ENCODE measurements at regions not wholly inside any gene's neighbourhood (a gene's known extent, or its start where the extent isn't known, plus 50 kb on each side); places are given as distances from the start of the nearest gene placed in this dataset.

DNA sequence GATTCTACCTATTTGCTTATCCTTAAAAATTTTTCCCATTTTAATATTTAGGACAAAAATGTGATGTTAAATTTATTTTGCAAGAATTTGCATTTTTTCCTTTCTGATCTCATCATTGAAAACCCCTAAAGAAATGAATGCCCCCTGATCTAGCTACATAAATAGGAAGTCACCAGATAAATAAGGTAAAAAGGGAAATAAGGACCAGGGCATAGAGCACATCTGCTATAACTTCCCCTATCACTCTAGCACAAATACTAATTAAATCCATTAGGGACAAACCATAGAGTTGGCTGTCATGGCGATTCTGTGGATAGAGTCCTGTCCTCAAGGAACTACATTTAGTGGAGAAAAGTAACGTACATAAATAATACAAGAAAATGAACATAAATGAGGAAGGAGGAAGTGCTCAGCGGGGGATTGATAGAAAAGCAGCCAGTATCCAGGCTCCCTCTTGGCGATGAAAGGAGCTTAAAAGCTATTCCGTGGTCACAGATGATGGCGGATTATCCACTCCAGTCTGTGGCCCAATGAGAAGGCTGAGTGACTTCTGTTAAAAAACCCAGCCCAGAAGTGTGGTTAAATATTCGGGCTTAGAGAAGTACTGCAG lies 76.9 kb upstream of the RPL34 start:
- H3K9me3 Mint-ChIP-seq, result peaks cover 21% of the 10 kb centered on the region

DNA sequence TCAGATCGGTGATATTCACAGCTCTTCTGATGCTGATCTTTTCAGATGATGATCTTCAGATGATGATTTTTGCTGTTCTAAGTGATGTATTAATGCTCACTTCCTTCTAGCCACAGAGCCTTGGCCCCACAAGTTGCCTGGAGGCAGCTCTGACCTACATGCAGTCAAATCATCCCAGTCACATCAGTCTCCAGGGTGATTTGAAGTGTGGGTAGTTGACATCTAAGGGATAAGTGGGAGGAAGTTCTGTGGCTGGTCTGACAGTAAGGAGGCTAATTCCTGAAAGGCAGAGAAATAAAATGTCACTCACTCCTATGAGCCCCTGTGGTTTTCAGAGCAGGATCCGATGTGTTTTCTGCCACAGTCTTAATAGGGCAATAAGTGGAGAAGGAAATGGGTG lies 79.8 kb upstream of the RPL34 start:
- no peak overlapping the region for H3K27ac Mint-ChIP-seq
- H3K4me3 Mint-ChIP-seq, result no peak overlapping the region
- TF ChIP-seq, protein P1, sequence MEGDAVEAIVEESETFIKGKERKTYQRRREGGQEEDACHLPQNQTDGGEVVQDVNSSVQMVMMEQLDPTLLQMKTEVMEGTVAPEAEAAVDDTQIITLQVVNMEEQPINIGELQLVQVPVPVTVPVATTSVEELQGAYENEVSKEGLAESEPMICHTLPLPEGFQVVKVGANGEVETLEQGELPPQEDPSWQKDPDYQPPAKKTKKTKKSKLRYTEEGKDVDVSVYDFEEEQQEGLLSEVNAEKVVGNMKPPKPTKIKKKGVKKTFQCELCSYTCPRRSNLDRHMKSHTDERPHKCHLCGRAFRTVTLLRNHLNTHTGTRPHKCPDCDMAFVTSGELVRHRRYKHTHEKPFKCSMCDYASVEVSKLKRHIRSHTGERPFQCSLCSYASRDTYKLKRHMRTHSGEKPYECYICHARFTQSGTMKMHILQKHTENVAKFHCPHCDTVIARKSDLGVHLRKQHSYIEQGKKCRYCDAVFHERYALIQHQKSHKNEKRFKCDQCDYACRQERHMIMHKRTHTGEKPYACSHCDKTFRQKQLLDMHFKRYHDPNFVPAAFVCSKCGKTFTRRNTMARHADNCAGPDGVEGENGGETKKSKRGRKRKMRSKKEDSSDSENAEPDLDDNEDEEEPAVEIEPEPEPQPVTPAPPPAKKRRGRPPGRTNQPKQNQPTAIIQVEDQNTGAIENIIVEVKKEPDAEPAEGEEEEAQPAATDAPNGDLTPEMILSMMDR (IDR thresholded peaks at IDR 0.05; ENCODE audit: unreplicated experiment in 3 of 3), result no peak
- H3K4me1 Mint-ChIP-seq, result no peaks in the 10 kb centered on the region
- H3K36me3 Mint-ChIP-seq (ENCODE audit: low read depth), result no peaks in the 10 kb centered on the region
- H3K27me3 Mint-ChIP-seq (ENCODE audit: low read depth), result peaks cover 4% of the 10 kb centered on the region
- H3K9me3 Mint-ChIP-seq, result no peaks in the 10 kb centered on the region

More for the DNA sequence above, 76.9 kb upstream of the RPL34 start:
- no peaks in the 10 kb centered on the region for H3K4me1 Mint-ChIP-seq
- no peak overlapping the region for H3K4me3 Mint-ChIP-seq
- H3K27me3 Mint-ChIP-seq (ENCODE audit: low read depth), result peaks cover 4% of the 10 kb centered on the region
- TF ChIP-seq, protein P1 (IDR thresholded peaks at IDR 0.05; ENCODE audit: unreplicated experiment in 3 of 3), result no peak
- no peaks in the 10 kb centered on the region for H3K36me3 Mint-ChIP-seq (ENCODE audit: low read depth)
- no peak overlapping the region for H3K27ac Mint-ChIP-seq

DNA sequence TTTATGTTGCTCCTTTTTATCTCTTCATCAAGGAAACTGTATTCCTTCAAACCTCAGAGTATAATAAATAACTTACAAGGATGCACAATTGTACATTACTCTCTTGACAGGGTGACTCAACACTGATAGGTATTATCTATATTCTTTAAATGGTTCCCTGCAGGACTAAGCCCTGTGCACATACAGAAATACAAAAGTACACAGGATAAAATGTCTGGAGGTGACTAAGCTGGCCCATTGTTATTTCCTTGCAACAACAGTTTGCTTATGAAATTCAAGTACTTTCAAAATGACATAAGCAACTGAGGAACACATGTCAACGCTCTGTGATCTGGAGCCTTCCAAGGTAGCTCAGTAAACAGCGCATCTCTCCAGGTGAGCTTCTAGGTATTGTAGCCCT lies 83.8 kb upstream of the RPL34 start:
- H3K36me3 Mint-ChIP-seq (ENCODE audit: low read depth), result no peaks in the 10 kb centered on the region
- H3K4me1 Mint-ChIP-seq, result peaks cover 14% of the 10 kb centered on the region
- no peaks in the 10 kb centered on the region for H3K9me3 Mint-ChIP-seq
- H3K27me3 Mint-ChIP-seq (ENCODE audit: low read depth), result no peaks in the 10 kb centered on the region
- TF ChIP-seq, protein P1 (IDR thresholded peaks at IDR 0.05; ENCODE audit: unreplicated experiment in 3 of 3), result no peak
- H3K27ac Mint-ChIP-seq, result no peak overlapping the region
- H3K4me3 Mint-ChIP-seq, result no peak overlapping the region

DNA sequence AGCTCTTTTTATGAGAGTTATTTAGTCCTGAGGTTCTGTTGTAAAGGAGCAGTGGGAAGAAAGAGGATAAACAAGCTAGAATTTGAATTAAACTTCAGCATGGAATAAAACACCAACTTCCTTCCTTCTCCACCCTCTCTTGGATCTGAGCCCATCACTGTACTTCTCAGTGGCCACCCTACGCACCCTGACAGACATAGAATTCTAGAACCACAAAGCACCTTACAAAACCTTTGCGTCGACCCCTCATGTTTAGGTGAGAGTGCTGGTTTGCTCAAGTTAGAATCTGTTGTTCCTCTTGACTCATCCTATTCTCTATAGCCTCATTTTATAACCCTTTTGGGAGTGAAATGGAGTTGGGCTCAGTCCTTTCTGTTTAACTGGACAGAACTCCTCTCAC lies 84.6 kb upstream of the RPL34 start:
- H3K4me1 Mint-ChIP-seq, result peaks cover 14% of the 10 kb centered on the region
- H3K4me3 Mint-ChIP-seq, result no peak overlapping the region
- no peaks in the 10 kb centered on the region for H3K9me3 Mint-ChIP-seq
- H3K27ac Mint-ChIP-seq, result no peak overlapping the region
- H3K36me3 Mint-ChIP-seq (ENCODE audit: low read depth), result no peaks in the 10 kb centered on the region
- H3K27me3 Mint-ChIP-seq (ENCODE audit: low read depth), result no peaks in the 10 kb centered on the region
- TF ChIP-seq, protein P1 (IDR thresholded peaks at IDR 0.05; ENCODE audit: unreplicated experiment in 3 of 3), result no peak

DNA sequence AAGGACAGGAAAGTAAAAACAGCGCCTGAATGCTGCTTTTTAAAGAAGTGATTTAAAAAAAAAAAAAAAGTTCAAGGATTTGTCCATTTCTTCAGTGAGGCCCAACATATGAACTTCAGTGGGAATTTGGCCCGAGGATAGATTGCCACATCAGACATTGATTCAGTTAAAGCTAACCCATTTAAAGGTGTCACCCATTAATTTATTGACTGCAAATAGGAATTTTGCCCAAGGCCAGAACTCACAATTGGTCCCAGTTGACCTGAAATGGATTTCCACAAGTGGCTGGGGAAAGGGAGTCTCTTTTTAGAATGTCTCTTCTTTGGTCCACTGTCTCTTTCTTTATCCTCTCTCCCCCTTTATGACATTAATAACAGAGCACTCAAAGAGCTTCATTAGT lies 86.5 kb upstream of the RPL34 start:
- H3K4me3 Mint-ChIP-seq, result no peak overlapping the region
- H3K27ac Mint-ChIP-seq, result peak overlapping the region in 2 of 3 experiments; percentile 80 to 85
- H3K36me3 Mint-ChIP-seq (ENCODE audit: low read depth), result no peaks in the 10 kb centered on the region
- H3K9me3 Mint-ChIP-seq, result no peaks in the 10 kb centered on the region
- peaks cover 14% of the 10 kb centered on the region for H3K4me1 Mint-ChIP-seq
- TF ChIP-seq, protein P1 (IDR thresholded peaks at IDR 0.05; ENCODE audit: unreplicated experiment in 3 of 3), result no peak
- no peaks in the 10 kb centered on the region for H3K27me3 Mint-ChIP-seq (ENCODE audit: low read depth)

DNA sequence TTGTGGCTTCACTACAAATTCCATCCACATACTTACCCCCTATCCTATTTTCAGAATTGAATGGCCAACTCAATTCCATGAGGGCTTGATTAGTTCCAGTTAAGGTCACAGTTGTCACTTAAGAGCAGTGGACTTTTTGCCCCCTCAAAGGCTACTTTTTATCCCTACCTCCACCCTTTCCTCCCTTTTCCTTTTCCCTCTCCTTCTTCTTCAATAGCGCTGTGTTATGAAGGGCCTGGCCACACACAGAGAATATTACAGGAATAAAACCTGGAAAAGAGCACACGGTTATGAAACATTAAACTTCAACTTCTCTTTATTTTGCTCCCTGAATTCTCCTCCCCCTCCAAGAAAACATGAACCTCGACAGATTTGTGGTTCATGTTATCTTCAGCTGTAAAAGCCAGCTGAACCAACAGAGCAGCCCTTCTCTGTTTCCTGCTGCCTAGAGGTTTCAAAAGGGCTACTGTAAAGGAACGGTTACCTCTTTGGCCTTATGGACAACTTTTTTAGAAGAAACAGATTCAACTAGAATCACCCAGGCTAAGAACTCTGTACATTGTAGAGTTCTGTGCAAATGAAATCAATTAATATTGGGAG lies 87.0 kb upstream of the RPL34 start:
- Mint-ChIP-seq H3K36me3 (ENCODE audit: low read depth) (no peaks in the 10 kb centered on the region), H3K27ac (peak overlapping the region in 2 of 3 experiments; percentile 80 to 85), H3K27me3 (ENCODE audit: low read depth) (no peaks in the 10 kb centered on the region), H3K9me3 (no peaks in the 10 kb centered on the region), H3K4me1 (peaks cover 14% of the 10 kb centered on the region), H3K4me3 (peak overlapping the region in 1 of 3 experiments; percentile 3)
- TF ChIP-seq, protein P1 (IDR thresholded peaks at IDR 0.05; ENCODE audit: unreplicated experiment in 3 of 3), result no peak

Data from nephron (organoid).